ENCODE measurements at regions not wholly inside any gene's neighbourhood (a gene's known extent, or its start where the extent isn't known, plus 50 kb on each side); places are given as distances from the start of the nearest gene placed in this dataset.

DNA sequence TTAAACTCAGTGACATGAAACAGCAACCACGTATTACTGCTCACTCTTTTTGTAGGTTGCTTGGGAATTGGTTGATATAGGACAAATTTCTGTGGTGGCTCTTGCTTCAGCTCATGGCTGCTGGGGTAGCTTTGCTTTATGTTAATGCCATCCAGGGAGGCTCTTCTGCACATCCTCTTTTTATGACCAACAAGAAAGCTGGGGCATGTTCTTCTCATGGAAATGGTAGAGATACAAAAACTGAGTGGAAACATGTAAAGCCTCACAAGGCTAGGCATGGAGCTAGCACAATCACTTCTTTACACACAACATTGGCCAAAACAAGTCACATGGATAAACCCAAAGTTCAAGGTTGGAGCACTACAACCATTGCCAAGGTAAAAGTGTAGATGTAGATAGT is 176.8 kb downstream of the NECTIN3 start:
- TF ChIP-seq BCL11B (tag by site-specific recombination; IDR thresholded peaks at IDR 0.05; ENCODE audit: low read depth) (no peak), ZBTB17 (tag by site-specific recombination; IDR thresholded peaks at IDR 0.05) (no peak), ZNF174 (tag by site-specific recombination; IDR thresholded peaks at IDR 0.05) (no peak), IKZF3 (tag by site-specific recombination; IDR thresholded peaks at IDR 0.05) (no peak), PRDM1 (tag by site-specific recombination; IDR thresholded peaks at IDR 0.05) (no peak), REST (tag by site-specific recombination; IDR thresholded peaks at IDR 0.05) (no peak), ZNF169 (tag by site-specific recombination; IDR thresholded peaks at IDR 0.05) (no peak), ZEB2 (tag by site-specific recombination; IDR thresholded peaks at IDR 0.05) (no peak)
- no peaks in the 10 kb centered on the region for H3K4me1 ChIP-seq (ENCODE audit: control insufficient read depth, insufficient read depth, low read length)
- H3K36me3 ChIP-seq (ENCODE audit: control insufficient read depth in 2 of 2, insufficient read depth in 1 of 2, low read length in 2 of 2), result no peaks in the 10 kb centered on the region
- H3K27ac ChIP-seq (ENCODE audit: extremely low read depth, low read depth, low read length), result no peak overlapping the region
- no peak overlapping the region for H3K4me3 ChIP-seq (ENCODE audit: low read depth, low read length)
- ChIA-PET POLR2A (no interaction called here), CTCF (interaction anchor here (0.6 kb wide), 1 partner anchor 554 kb away, joined by 3 read pairs; no protein-coding TSS in a partner anchor)
- H3K9me3 ChIP-seq (ENCODE audit: control insufficient read depth, insufficient read depth, low read depth, low read length), result no peaks in the 10 kb centered on the region

GRCh38 chr3:111249421-111249820 is 177.8 kb downstream of the NECTIN3 start:
- ChIA-PET CTCF (no interaction called here), POLR2A (no interaction called here)
- no peaks in the 10 kb centered on the region for H3K9me3 ChIP-seq (ENCODE audit: control insufficient read depth, insufficient read depth, low read depth, low read length)
- TF ChIP-seq KLF10 (tag by site-specific recombination; IDR thresholded peaks at IDR 0.05), result no peak
- no peak for TF ChIP-seq BCL11B (tag by site-specific recombination; IDR thresholded peaks at IDR 0.05; ENCODE audit: low read depth)
- no peak for TF ChIP-seq BCL11A (tag by site-specific recombination; IDR thresholded peaks at IDR 0.05; ENCODE audit: low read depth)
- no peak for TF ChIP-seq ZBTB48 (tag by site-specific recombination; IDR thresholded peaks at IDR 0.05)
- no peak for TF ChIP-seq ZFP41 (tag by site-specific recombination; IDR thresholded peaks at IDR 0.05; ENCODE audit: borderline replicate concordance)
- no peak overlapping the region for H3K27ac ChIP-seq (ENCODE audit: extremely low read depth, low read depth, low read length)
- no peaks in the 10 kb centered on the region for H3K4me1 ChIP-seq (ENCODE audit: control insufficient read depth, insufficient read depth, low read length)
- H3K4me3 ChIP-seq (ENCODE audit: low read depth, low read length), result no peak overlapping the region
- H3K36me3 ChIP-seq (ENCODE audit: control insufficient read depth in 2 of 2, insufficient read depth in 1 of 2, low read length in 2 of 2), result no peaks in the 10 kb centered on the region

DNA sequence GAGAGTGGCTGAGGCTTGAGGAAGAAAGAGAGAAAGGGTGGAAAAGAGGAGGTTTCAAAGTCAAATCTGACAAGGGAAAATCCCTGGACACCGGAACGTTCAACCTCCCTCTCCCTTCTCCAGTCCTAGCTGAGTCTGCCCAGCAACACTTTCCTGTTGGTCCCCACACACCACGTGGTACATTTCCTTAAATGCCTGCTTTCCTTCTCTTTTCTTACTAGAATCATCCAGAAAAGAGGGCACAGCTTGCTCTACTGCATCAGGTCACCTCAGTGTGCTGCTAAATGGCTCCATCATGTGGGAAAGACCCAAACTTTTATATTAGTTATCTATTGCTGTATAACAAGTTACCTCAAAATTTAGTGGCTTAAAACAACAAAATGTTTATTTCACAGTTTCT is 181.2 kb downstream of the NECTIN3 start:
- H3K4me3 ChIP-seq (ENCODE audit: low read depth, low read length), result no peak overlapping the region
- H3K36me3 ChIP-seq (ENCODE audit: control insufficient read depth in 2 of 2, insufficient read depth in 1 of 2, low read length in 2 of 2), result no peaks in the 10 kb centered on the region
- TF ChIP-seq ZBTB17 (tag by site-specific recombination; IDR thresholded peaks at IDR 0.05) (no peak), ZNF239 (tag by site-specific recombination; IDR thresholded peaks at IDR 0.05) (no peak), ZNF639 (tag by site-specific recombination; IDR thresholded peaks at IDR 0.05) (no peak), PRDM4 (tag by site-specific recombination; IDR thresholded peaks at IDR 0.05) (no peak), ZNF184 (tag by site-specific recombination; IDR thresholded peaks at IDR 0.05) (no peak), ZNF266 (tag by site-specific recombination; IDR thresholded peaks at IDR 0.05; ENCODE audit: low read depth) (no peak), SCRT1 (tag by site-specific recombination; IDR thresholded peaks at IDR 0.05; ENCODE audit: borderline replicate concordance) (no peak), SP7 (tag by site-specific recombination; IDR thresholded peaks at IDR 0.05) (no peak), ZNF623 (tag by site-specific recombination; IDR thresholded peaks at IDR 0.05) (no peak), ZNF366 (tag by site-specific recombination; conservative IDR thresholded peaks at IDR 0.05) (no peak), FEZF1 (tag by site-specific recombination; IDR thresholded peaks at IDR 0.05) (no peak)
- TF ChIP-seq, protein P1, sequence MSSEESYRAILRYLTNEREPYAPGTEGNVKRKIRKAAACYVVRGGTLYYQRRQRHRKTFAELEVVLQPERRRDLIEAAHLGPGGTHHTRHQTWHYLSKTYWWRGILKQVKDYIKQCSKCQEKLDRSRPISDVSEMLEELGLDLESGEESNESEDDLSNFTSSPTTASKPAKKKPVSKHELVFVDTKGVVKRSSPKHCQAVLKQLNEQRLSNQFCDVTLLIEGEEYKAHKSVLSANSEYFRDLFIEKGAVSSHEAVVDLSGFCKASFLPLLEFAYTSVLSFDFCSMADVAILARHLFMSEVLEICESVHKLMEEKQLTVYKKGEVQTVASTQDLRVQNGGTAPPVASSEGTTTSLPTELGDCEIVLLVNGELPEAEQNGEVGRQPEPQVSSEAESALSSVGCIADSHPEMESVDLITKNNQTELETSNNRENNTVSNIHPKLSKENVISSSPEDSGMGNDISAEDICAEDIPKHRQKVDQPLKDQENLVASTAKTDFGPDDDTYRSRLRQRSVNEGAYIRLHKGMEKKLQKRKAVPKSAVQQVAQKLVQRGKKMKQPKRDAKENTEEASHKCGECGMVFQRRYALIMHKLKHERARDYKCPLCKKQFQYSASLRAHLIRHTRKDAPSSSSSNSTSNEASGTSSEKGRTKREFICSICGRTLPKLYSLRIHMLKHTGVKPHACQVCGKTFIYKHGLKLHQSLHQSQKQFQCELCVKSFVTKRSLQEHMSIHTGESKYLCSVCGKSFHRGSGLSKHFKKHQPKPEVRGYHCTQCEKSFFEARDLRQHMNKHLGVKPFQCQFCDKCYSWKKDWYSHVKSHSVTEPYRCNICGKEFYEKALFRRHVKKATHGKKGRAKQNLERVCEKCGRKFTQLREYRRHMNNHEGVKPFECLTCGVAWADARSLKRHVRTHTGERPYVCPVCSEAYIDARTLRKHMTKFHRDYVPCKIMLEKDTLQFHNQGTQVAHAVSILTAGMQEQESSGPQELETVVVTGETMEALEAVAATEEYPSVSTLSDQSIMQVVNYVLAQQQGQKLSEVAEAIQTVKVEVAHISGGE (tag by site-specific recombination; conservative IDR thresholded peaks at IDR 0.05; ENCODE audit: low read depth), result no peak
- no peak overlapping the region for H3K27ac ChIP-seq (ENCODE audit: extremely low read depth, low read depth, low read length)
- H3K9me3 ChIP-seq (ENCODE audit: control insufficient read depth, insufficient read depth, low read depth, low read length), result no peaks in the 10 kb centered on the region
- ChIA-PET POLR2A (no interaction called here), CTCF (no interaction called here)
- no peaks in the 10 kb centered on the region for H3K4me1 ChIP-seq (ENCODE audit: control insufficient read depth, insufficient read depth, low read length)

Measured in HEK293 (cell line).